Skeletal muscle cell (primary cell): ENCODE measurements at regions not wholly inside any gene's neighbourhood (a gene's known extent, or its start where the extent isn't known, plus 50 kb on each side); places are given as distances from the start of the nearest gene placed in this dataset.

ENCODE experiments used
- DNase-seq: peaks from one replicate; pipeline ENCODE4 v3.0.0-alpha.2; 2010; ENCODE audit warnings: low read depth
- H3K4me3 ChIP-seq: 2 replicates; pipeline ENCODE4 v1.5.1; 2011; ENCODE audit warnings: low read depth, mild to moderate bottlenecking, control low read depth, low read length, moderate library complexity

- no peak for DNase-seq
Observed at GRCh38 chrX:63993936-63994335, 208.9 kb upstream of the ARHGEF9 start.

DNA sequence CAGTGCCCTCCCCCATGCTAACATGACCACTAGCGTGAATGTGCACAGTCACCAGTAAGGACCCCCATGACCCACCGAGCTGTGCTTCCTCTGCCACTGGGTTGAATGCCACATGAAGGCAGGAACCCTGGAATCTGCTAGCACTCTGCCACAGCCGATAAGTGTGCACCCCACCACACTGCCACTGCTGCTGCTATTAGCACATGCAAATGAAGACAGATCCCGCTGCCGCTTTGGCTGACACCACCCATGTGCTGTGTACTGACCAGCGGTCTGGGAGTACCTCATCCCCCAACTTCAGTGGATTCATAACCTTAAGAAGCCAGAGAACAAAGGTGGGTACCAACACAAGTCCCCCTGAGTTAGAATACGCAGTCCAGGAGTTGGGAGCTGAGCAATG lies 200.9 kb upstream of the ARHGEF9 start:
- DNase-seq: no peak

More at GRCh38 chrX:63993936-63994335, 208.9 kb upstream of the ARHGEF9 start:
- H3K4me3 ChIP-seq: no peak overlapping the region

GRCh38 chrX:63979480-63979879 lies 194.5 kb upstream of the ARHGEF9 start:
- no peak overlapping the region for H3K4me3 ChIP-seq
- DNase-seq: no peak

More for the DNA sequence above, 200.9 kb upstream of the ARHGEF9 start:
- no peak overlapping the region for H3K4me3 ChIP-seq

DNA sequence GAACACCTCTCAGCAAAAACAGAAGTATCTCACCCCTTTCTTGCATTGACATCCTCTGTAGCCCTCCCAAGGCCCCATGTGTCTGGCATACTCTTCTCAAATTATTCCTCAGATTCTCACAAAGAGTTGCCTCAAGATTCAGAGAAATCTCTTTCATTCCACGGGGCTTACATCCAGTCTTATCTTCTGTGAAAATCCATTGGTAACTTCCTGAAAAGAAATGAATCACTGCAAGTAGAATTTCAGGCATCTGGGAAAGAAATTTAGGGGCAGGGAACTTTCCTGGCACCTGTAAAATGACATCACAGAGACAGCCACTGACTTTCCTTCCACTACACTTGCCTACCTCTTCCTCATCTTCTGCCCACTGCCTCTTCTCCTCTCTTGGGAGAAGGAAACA lies 182.5 kb upstream of the ARHGEF9 start:
- no peak for DNase-seq
- H3K4me3 ChIP-seq: no peak overlapping the region

- DNase-seq: no peak
- H3K4me3 ChIP-seq: no peak overlapping the region
Observed at GRCh38 chrX:63963095-63963784, 178.2 kb upstream of the ARHGEF9 start.

DNA sequence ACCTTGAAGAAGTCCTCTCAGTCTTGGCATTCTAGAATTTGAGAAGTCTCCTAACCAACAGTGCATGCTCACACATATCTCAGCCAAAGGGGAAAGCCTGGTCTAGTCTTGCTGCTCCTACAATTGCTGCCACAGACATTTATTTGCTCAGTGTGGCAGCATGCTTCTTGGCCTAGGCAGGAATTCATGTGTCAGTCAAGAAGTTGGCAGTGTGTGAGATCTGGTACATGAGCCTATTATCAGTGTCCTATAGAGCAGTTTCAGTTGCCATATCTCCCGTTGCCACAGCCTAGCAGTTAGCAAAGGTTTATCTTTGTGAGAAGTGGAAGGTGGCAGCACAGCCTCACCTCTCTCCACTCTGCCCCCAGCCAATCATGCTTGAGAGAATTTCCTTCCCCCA lies 176.9 kb upstream of the ARHGEF9 start:
- H3K4me3 ChIP-seq: no peak overlapping the region
- no peak for DNase-seq

GRCh38 chrX:63959975-63960374 lies 175.0 kb upstream of the ARHGEF9 start:
- no peak for DNase-seq
- no peak overlapping the region for H3K4me3 ChIP-seq

DNA sequence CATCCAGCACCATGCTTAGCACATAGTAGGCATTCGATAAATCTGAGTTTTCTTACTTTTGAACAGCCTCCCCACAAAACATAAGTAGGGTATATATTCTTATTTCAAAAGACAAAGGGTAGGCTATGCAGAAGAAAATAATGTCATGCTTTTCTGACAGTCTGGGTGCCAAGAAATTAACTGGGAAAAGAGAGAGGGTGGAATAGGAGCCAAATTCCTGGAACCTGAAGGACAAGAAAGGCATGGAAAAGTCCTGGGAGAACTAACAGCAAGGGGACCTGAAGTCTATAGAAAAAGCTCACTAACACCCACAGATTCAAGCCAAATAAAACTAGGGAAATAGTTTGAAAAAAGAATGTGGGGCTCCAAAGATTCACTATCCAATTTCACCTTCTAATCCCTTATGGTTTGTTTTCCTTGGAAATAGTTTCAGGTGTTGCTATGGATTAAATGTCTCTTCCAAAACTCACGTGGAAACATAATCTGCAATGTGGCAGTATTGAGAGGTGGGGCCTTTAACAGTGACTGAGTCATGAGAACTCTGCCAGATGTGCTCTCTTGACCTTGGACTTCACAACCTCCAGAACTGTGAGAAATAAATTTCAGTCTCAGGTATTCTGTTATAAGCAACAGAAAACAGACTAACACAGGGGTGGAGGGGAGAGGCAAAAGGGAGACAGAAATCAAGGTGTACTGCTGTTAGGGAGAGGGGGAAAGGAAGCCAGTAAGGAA lies 173.3 kb upstream of the ARHGEF9 start:
- no peak overlapping the region for H3K4me3 ChIP-seq
- DNase-seq: no peak

GRCh38 chrX:63935835-63936234 lies 150.8 kb upstream of the ARHGEF9 start:
- no peak for DNase-seq
- no peak overlapping the region for H3K4me3 ChIP-seq

GRCh38 chrX:63934791-63935190 lies 149.8 kb upstream of the ARHGEF9 start:
- no peak overlapping the region for H3K4me3 ChIP-seq
- no peak for DNase-seq

- no peak for DNase-seq
- H3K4me3 ChIP-seq: no peak overlapping the region
Observed at GRCh38 chrX:63934160-63934559, 149.1 kb upstream of the ARHGEF9 start.

- DNase-seq: no peak
- no peak overlapping the region for H3K4me3 ChIP-seq
Observed at GRCh38 chrX:63932907-63933306, 147.9 kb upstream of the ARHGEF9 start.

DNA sequence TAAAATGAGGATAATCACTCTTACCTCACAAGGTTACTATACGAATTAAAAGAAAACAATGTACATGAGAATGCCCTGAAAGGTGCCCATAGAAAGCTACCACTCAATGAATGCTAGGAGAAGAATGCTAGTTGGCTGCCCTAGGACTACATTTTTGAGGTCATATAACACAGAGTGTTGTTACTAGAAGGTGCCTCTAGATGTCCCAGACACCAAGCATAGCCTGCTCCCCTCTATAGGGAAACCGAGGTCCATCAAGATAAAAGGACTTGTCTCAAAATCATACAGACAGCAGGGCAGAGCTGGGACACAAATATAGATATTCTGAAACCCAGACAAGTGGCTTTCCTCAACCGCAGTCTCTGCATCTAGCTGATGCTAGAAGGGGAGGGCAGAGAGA lies 147.0 kb upstream of the ARHGEF9 start:
- H3K4me3 ChIP-seq: no peak overlapping the region
- DNase-seq: no peak

DNA sequence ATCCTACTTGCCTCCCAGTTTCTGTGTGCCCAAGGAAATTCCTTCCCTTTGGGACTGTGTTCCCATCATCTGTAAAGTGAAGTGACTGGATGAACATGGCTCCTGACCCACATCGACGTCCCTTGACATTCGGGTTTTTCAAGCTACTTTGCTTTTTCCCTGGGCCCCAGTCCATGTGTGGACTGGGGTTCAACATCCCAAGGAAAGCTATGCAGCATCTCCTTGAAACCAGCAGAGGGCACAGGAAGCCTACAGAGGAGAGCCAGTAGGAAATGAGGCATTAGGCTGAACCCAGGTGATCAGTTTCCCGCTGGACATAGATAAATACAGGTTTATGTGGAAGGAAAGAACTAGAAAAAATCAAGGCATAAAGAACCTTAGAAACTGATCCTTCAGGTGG lies 145.1 kb upstream of the ARHGEF9 start:
- H3K4me3 ChIP-seq: no peak overlapping the region
- DNase-seq: no peak

- DNase-seq: no peak
- H3K4me3 ChIP-seq: no peak overlapping the region
Observed at GRCh38 chrX:63929608-63930007, 144.6 kb upstream of the ARHGEF9 start.

GRCh38 chrX:63927848-63928247 lies 142.8 kb upstream of the ARHGEF9 start:
- DNase-seq: no peak
- H3K4me3 ChIP-seq: no peak overlapping the region

DNA sequence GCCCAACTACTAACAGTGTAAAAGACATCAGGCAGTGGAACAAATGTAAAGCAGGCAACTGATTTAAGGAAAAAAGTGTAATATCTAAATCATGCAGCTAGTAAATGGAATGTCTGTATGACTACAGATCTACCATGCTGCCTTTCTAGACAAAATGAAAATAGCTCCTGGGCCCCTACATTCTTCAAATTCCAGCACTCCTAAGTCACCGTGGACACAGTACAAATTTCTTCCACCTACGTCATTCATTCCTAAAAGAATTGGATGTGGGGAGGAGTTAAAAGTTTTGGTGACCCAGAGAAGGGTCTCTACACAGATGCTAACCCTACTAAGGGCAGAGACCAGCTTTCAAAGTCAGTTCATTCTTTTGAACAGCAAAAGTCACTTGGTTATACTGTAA lies 137.2 kb upstream of the ARHGEF9 start:
- no peak overlapping the region for H3K4me3 ChIP-seq
- DNase-seq: no peak

DNA sequence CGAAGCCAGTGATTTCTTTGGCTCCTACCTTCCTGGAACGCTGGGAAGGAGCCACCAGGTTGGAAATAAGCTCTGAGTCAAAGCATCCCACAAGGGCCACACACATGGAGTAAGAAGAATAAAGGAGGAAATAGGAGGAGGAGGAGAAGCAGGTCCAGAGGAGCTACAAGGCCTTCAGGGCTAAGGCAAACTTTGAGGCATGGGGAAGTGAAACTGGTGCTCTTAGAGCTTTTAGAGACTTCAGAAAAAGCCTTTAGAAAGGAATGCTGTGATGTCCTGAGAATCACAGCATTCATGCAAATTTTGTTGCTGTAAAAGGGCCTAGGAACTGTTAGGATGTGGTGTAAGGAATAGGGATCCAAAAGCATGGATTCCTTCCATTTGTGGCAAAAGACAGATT lies 135.9 kb upstream of the ARHGEF9 start:
- DNase-seq: no peak
- no peak overlapping the region for H3K4me3 ChIP-seq

GRCh38 chrX:63919081-63919480 lies 134.1 kb upstream of the ARHGEF9 start:
- H3K4me3 ChIP-seq: no peak overlapping the region
- DNase-seq: no peak

DNA sequence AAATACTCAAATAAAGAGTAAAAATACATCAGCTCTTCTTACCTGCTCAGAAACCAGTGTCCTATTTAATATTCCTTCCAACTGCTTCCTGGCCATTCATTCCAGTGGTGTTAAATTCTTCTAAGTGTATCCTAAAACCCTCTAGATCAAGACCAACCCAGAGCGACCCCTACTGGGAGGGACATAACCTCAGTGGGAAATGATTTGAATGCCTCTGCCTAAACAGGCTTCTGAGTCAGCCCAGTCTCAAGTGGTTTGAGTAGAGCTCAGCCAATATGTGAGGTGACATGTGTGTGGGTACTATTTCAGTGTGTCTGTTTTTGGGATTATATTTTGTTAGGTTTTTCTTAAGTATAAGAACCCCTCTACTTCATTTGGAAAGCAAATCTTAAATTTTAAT lies 133.6 kb upstream of the ARHGEF9 start:
- DNase-seq: no peak
- no peak overlapping the region for H3K4me3 ChIP-seq

DNA sequence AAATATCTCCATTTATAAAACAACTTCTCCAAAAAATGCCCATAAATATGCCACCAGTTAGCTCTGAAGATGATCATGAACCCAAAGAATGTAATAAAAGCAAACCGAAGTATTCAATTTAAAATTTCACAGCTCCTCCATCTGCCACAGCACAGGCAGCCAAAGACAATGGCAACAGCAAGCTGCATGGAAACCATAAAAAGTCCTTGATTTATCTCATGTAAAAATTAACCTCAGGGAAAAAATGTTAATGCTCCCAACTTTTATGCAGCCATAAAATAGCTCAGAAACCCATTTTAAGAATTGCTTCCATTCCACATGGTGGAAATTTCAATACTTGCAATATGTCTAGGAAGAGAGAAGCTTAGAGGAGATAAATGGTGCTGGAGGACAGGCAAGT lies 132.3 kb upstream of the ARHGEF9 start:
- H3K4me3 ChIP-seq: no peak overlapping the region
- DNase-seq: no peak
